WTC11 (cell line): ENCODE measurements at regions not wholly inside any gene's neighbourhood (a gene's known extent, or its start where the extent isn't known, plus 50 kb on each side); places are given as distances from the start of the nearest gene placed in this dataset.

ENCODE experiments used
- ATAC-seq: fragments of 200-7000 bp; cut with Tn5 transposase; 2 replicates; pipeline ENCODE4 v1.10.0; 2021; ENCODE audit warnings: mild to moderate bottlenecking, moderate library complexity
- CTCF ChIA-PET: fragments of 300-600 bp; sonication (Branson Sonifier 250); formaldehyde crosslinking; loops from one replicate; lab custom pipeline; 2021; ENCODE audit warnings: antibody characterized with exemption; lab: Charles Lee
- POLR2A ChIA-PET: fragments of 350-600 bp; sonication (Branson Sonifier 250); formaldehyde crosslinking; loops from one replicate; lab custom pipeline; 2021; ENCODE audit warnings: antibody characterized with exemption; lab: Charles Lee
- DNase-seq: peaks from one replicate; pipeline ENCODE4 v3.0.0; 2021; ENCODE audit warnings: low spot score
- H3K27ac Mint-ChIP-seq: 2 replicates; pipeline ENCODE4 v1.8.0; 2021; ENCODE audit warnings: mixed read lengths
- H3K27me3 Mint-ChIP-seq: 2 replicates; pipeline ENCODE4 v1.8.0; 2021; ENCODE audit warnings: low read depth, mild to moderate bottlenecking, moderate library complexity, mixed read lengths
- H3K36me3 Mint-ChIP-seq: 2 replicates; pipeline ENCODE4 v1.8.0; 2021; ENCODE audit warnings: mixed read lengths
- H3K4me1 Mint-ChIP-seq: 2 replicates; pipeline ENCODE4 v1.8.0; 2022; ENCODE audit warnings: mixed read lengths
- H3K4me3 Mint-ChIP-seq: 2 replicates; pipeline ENCODE4 v1.8.0; 2021; ENCODE audit warnings: mild to moderate bottlenecking, moderate library complexity, mixed read lengths
- H3K9me3 Mint-ChIP-seq: 2 replicates; pipeline ENCODE4 v1.8.0; 2021; ENCODE audit warnings: mixed read lengths
- AFF4 ChIP-seq: sonication (generic); formaldehyde crosslinking; IDR thresholded peaks from 2 replicates; pipeline ENCODE4 v1.8.1; 2023; ENCODE audit warnings: mild to moderate bottlenecking, missing genetic modification reagents, borderline replicate concordance
- ATF2 ChIP-seq: sonication (generic); formaldehyde crosslinking; IDR thresholded peaks from 2 replicates; pipeline ENCODE4 v1.8.1; 2022; ENCODE audit warnings: low read depth, missing genetic modification reagents, borderline replicate concordance
- ATF3 ChIP-seq: sonication (generic); formaldehyde crosslinking; conservative IDR thresholded peaks from 2 replicates; pipeline ENCODE4 v1.8.1; 2022; ENCODE audit warnings: mild to moderate bottlenecking, missing genetic modification reagents
- CDX4 ChIP-seq: fragments of 250-450 bp; sonication (Bioruptor Pico); IDR thresholded peaks from 2 replicates; pipeline ENCODE4 v1.9.0; 2021; ENCODE audit warnings: moderate library complexity, mild to moderate bottlenecking, inconsistent platforms, borderline replicate concordance
- E2F5 ChIP-seq: sonication (generic); formaldehyde crosslinking; IDR thresholded peaks from 2 replicates; pipeline ENCODE4 v1.8.1; 2022; ENCODE audit warnings: mild to moderate bottlenecking, moderate library complexity, missing genetic modification reagents
- EMX1 ChIP-seq: fragments of 250-450 bp; sonication (Bioruptor Pico); IDR thresholded peaks from 2 replicates; pipeline ENCODE4 v1.8.0; 2021; ENCODE audit warnings: mild to moderate bottlenecking
- GRHL2 ChIP-seq: fragments of 250-450 bp; sonication (Bioruptor Pico); IDR thresholded peaks from 2 replicates; pipeline ENCODE4 v1.8.0; 2022; ENCODE audit warnings: mild to moderate bottlenecking, moderate library complexity; ENCODE audit not compliant: insufficient replicate concordance, severe bottlenecking
- JAZF1 ChIP-seq: fragments of 250-450 bp; sonication (Bioruptor Pico); IDR thresholded peaks from 2 replicates; pipeline ENCODE4 v1.9.0; 2021; ENCODE audit warnings: moderate library complexity, mild to moderate bottlenecking, inconsistent platforms
- JUN ChIP-seq: sonication (generic); formaldehyde crosslinking; IDR thresholded peaks from 2 replicates; pipeline ENCODE4 v1.8.0; 2023; ENCODE audit warnings: mild to moderate bottlenecking, missing genetic modification reagents
- MXD4 ChIP-seq: fragments of 250-450 bp; sonication (Bioruptor Pico); IDR thresholded peaks from 2 replicates; pipeline ENCODE4 v1.8.0; 2021; ENCODE audit warnings: mild to moderate bottlenecking, moderate library complexity, borderline replicate concordance
- MYBL2 ChIP-seq: sonication (generic); formaldehyde crosslinking; IDR thresholded peaks from 2 replicates; pipeline ENCODE4 v1.8.1; 2023; ENCODE audit warnings: mild to moderate bottlenecking, moderate library complexity, missing genetic modification reagents
- NR3C1 ChIP-seq: sonication (generic); formaldehyde crosslinking; conservative IDR thresholded peaks from 2 replicates; pipeline ENCODE4 v1.8.1; 2023; ENCODE audit warnings: low read depth, mild to moderate bottlenecking, missing genetic modification reagents
- RELA ChIP-seq: sonication (generic); formaldehyde crosslinking; IDR thresholded peaks from 2 replicates; pipeline ENCODE4 v1.8.1; 2022; ENCODE audit warnings: missing genetic modification reagents, mild to moderate bottlenecking, borderline replicate concordance
- SP1 ChIP-seq: sonication (generic); formaldehyde crosslinking; conservative IDR thresholded peaks from 2 replicates; pipeline ENCODE4 v1.8.1; 2022; ENCODE audit warnings: missing genetic modification reagents
- TCF7 ChIP-seq: sonication (generic); formaldehyde crosslinking; IDR thresholded peaks from 2 replicates; pipeline ENCODE4 v1.8.0; 2022; ENCODE audit warnings: mild to moderate bottlenecking, low read depth, missing genetic modification reagents, moderate library complexity
- TEAD4 ChIP-seq: sonication (generic); formaldehyde crosslinking; IDR thresholded peaks from 2 replicates; pipeline ENCODE4 v1.8.0; 2022; ENCODE audit warnings: mild to moderate bottlenecking, missing genetic modification reagents
- TP53 ChIP-seq: sonication (generic); formaldehyde crosslinking; IDR thresholded peaks from 2 replicates; pipeline ENCODE4 v1.8.1; 2023; ENCODE audit warnings: mild to moderate bottlenecking, missing genetic modification reagents
- ZNF425 ChIP-seq: fragments of 250-450 bp; sonication (Bioruptor Pico); conservative IDR thresholded peaks from 2 replicates; pipeline ENCODE4 v1.9.0; 2021; ENCODE audit warnings: mild to moderate bottlenecking

GRCh38 chr4:123121241-123121907 is 199.0 kb upstream of the NUDT6 start (continued):
- TF ChIP-seq AFF4 (CRISPR knock-in tag) (no peak), NR3C1 (CRISPR knock-in tag) (no peak), TP53 (no peak), SP1 (CRISPR knock-in tag) (no peak), JAZF1 (CRISPR knock-in tag) (no peak), TEAD4 (CRISPR knock-in tag) (no peak), RELA (CRISPR knock-in tag) (no peak)

- ATAC-seq (no peak), DNase-seq (no peak)
- peaks cover 6% of the 10 kb centered on the region; the same call in 1 of the 2 replicates for H3K4me1 Mint-ChIP-seq
- no peak overlapping the region for H3K27ac Mint-ChIP-seq
- H3K4me3 Mint-ChIP-seq, result no peak overlapping the region
- TF ChIP-seq TCF7 (CRISPR knock-in tag) (no peak), ZNF425 (no peak), CDX4 (CRISPR knock-in tag) (no peak), MYBL2 (CRISPR knock-in tag) (no peak), GRHL2 (CRISPR knock-in tag) (no peak), EMX1 (no peak)
- ChIA-PET CTCF (no interaction called here), POLR2A (no interaction called here)
- H3K36me3 Mint-ChIP-seq, result peaks cover 4% of the 10 kb centered on the region
- no peaks in the 10 kb centered on the region; the same call in 1 of the 2 replicates for H3K9me3 Mint-ChIP-seq
- no peaks in the 10 kb centered on the region for H3K27me3 Mint-ChIP-seq
Measured at GRCh38 chr4:123125477-123125876, 203.1 kb upstream of the NUDT6 start.

GRCh38 chr4:123127218-123127617 is 204.8 kb upstream of the NUDT6 start:
- Mint-ChIP-seq H3K36me3 (peaks cover 4% of the 10 kb centered on the region), H3K27me3 (no peaks in the 10 kb centered on the region), H3K4me1 (peaks cover 6% of the 10 kb centered on the region; the same call in 1 of the 2 replicates), H3K4me3 (no peak overlapping the region), H3K9me3 (no peaks in the 10 kb centered on the region; the same call in 1 of the 2 replicates), H3K27ac (no peak overlapping the region)
- CTCF ChIA-PET, result interaction anchor here (0.8 kb wide), 1 partner anchor 177 kb away, joined by 3 read pairs; no protein-coding TSS in a partner anchor
- POLR2A ChIA-PET, result no interaction called here
- ATAC-seq, result no peak
- no peak for DNase-seq
- TF ChIP-seq ATF3 (CRISPR knock-in tag), result no peak
- TF ChIP-seq CDX4 (CRISPR knock-in tag), result no peak
- no peak for TF ChIP-seq E2F5 (CRISPR knock-in tag)
- TF ChIP-seq MXD4 (CRISPR knock-in tag), result no peak
- no peak for TF ChIP-seq MYBL2 (CRISPR knock-in tag)
- TF ChIP-seq JUN, result no peak
- TF ChIP-seq ATF2 (CRISPR knock-in tag), result no peak
